GM23338 (cell line): ENCODE measurements at regions not wholly inside any gene's neighbourhood (a gene's known extent, or its start where the extent isn't known, plus 50 kb on each side); places are given as distances from the start of the nearest gene placed in this dataset.

Experiments
- ATAC-seq: fragments of 200-7000 bp; cut with Tn5 transposase; 3 replicates; pipeline ENCODE4 v1.9.1; 2020
- DNase-seq: peaks from one replicate; pipeline ENCODE4 v3.0.0-alpha.2; 2015; ENCODE audit warnings: low spot score
- H2AFZ ChIP-seq: fragments of 200-600 bp; sonication (generic); 2 replicates; pipeline ENCODE4 v1.8.0; 2016; ENCODE audit warnings: antibody characterized with exemption, mild to moderate bottlenecking, moderate library complexity
- H3F3A ChIP-seq: fragments of 200-600 bp; sonication (generic); replicated peaks from 2 replicates; pipeline ENCODE4 v1.8.0; 2017; ENCODE audit warnings: antibody characterized with exemption, mixed run types, low read depth
- H3K27ac ChIP-seq: fragments of 200-600 bp; sonication (generic); 2 replicates; pipeline ENCODE4 v1.6.1; 2016; ENCODE audit warnings: low read depth
- H3K27me3 ChIP-seq: fragments of 200-600 bp; sonication (generic); 2 replicates; pipeline ENCODE4 v1.8.0; 2016; ENCODE audit warnings: mild to moderate bottlenecking, mixed run types, moderate library complexity; ENCODE audit not compliant: insufficient read depth
- H3K36me3 ChIP-seq: fragments of 200-600 bp; sonication (generic); 2 replicates; pipeline ENCODE4 v1.8.0; 2016; ENCODE audit warnings: mild to moderate bottlenecking; ENCODE audit not compliant: insufficient read depth
- H3K4me1 ChIP-seq: fragments of 200-600 bp; sonication (generic); 2 replicates; pipeline ENCODE4 v1.8.0; 2016; ENCODE audit warnings: mild to moderate bottlenecking, moderate library complexity; ENCODE audit not compliant: insufficient read depth
- H3K4me2 ChIP-seq: fragments of 200-600 bp; sonication (generic); 2 replicates; pipeline ENCODE4 v1.7.1; 2017; ENCODE audit warnings: mixed run types
- H3K4me3 ChIP-seq: fragments of 200-600 bp; sonication (generic); 2 replicates; pipeline ENCODE4 v1.6.1; 2016; ENCODE audit warnings: mixed run types
- H3K79me2 ChIP-seq: fragments of 200-600 bp; sonication (generic); replicated peaks from 2 replicates; pipeline ENCODE4 v1.8.0; 2017; ENCODE audit warnings: mild to moderate bottlenecking; ENCODE audit not compliant: insufficient read depth
- H3K9me2 ChIP-seq: fragments of 200-600 bp; sonication (generic); 2 replicates; pipeline ENCODE4 v1.8.0; 2017; ENCODE audit not compliant: insufficient read depth
- H4K20me1 ChIP-seq: fragments of 200-600 bp; sonication (generic); replicated peaks from 2 replicates; pipeline ENCODE4 v1.8.0; 2017; ENCODE audit warnings: mild to moderate bottlenecking; ENCODE audit not compliant: insufficient read depth
- H3K27ac Mint-ChIP-seq: 2 replicates; pipeline ENCODE4 v1.8.0; 2020; ENCODE audit warnings: inconsistent platforms, mild to moderate bottlenecking, moderate library complexity, mixed read lengths
- H3K27me3 Mint-ChIP-seq: 3 replicates; pipeline ENCODE4 v1.8.0; 2022; ENCODE audit warnings: low read depth, mild to moderate bottlenecking, moderate library complexity, mixed read lengths, inconsistent platforms; ENCODE audit not compliant: insufficient read depth, poor library complexity
- H3K36me3 Mint-ChIP-seq: 3 replicates; pipeline ENCODE4 v1.8.0; 2021; ENCODE audit warnings: low read depth, mild to moderate bottlenecking, inconsistent platforms, moderate library complexity, mixed read lengths
- H3K4me1 Mint-ChIP-seq: 3 replicates; pipeline ENCODE4 v1.8.0; 2020; ENCODE audit warnings: mild to moderate bottlenecking, inconsistent platforms, mixed read lengths
- H3K4me3 Mint-ChIP-seq: 3 replicates; pipeline ENCODE4 v1.8.0; 2021; ENCODE audit warnings: moderate library complexity, mild to moderate bottlenecking, inconsistent platforms, mixed read lengths
- H3K9me3 Mint-ChIP-seq: 3 replicates; pipeline ENCODE4 v1.8.0; 2020; ENCODE audit warnings: moderate library complexity, mild to moderate bottlenecking, inconsistent platforms, mixed read lengths
- CTCF ChIP-seq, 2 experiments: fragments of 200-600 bp in 1 of 2; sonication (generic) in 1 of 2; conservative IDR thresholded peaks; 2 replicates each; pipeline versions ENCODE4 v1.5.1 to v1.6.1; 2016 to 2017; ENCODE audit warnings: antibody characterized with exemption in 2 of 2, low read depth in 2 of 2, mild to moderate bottlenecking in 2 of 2, moderate library complexity in 1 of 2
- ETS1 ChIP-seq: IDR thresholded peaks from 2 replicates; pipeline ENCODE4 v1.6.1; 2016; ENCODE audit warnings: antibody characterized with exemption
- EZH2phosphoT487 ChIP-seq: fragments of 200-600 bp; sonication (generic); IDR thresholded peaks from one replicate; pipeline ENCODE4 v1.8.1; 2018; ENCODE audit warnings: antibody characterized with exemption; ENCODE audit not compliant: unreplicated experiment
- JUNB ChIP-seq: IDR thresholded peaks from one replicate; pipeline ENCODE4 v1.6.1; 2016; ENCODE audit warnings: antibody characterized with exemption; ENCODE audit not compliant: unreplicated experiment
- NANOG ChIP-seq: IDR thresholded peaks from 2 replicates; pipeline ENCODE4 v1.6.1; 2016; ENCODE audit warnings: antibody characterized with exemption, borderline replicate concordance
- POLR2AphosphoS5 ChIP-seq: IDR thresholded peaks from 2 replicates; pipeline ENCODE4 v1.6.1; 2016; ENCODE audit warnings: antibody characterized with exemption, low read depth
- ZNF114 ChIP-seq: fragments of 250-450 bp; sonication (Bioruptor Pico); IDR thresholded peaks from 2 replicates; pipeline ENCODE4 v1.5.0; 2020; ENCODE audit warnings: mild to moderate bottlenecking, moderate library complexity
- ZNF331 ChIP-seq: fragments of 250-450 bp; sonication (Bioruptor Pico); IDR thresholded peaks from 2 replicates; pipeline ENCODE4 v1.5.0; 2020; ENCODE audit warnings: low read depth, mild to moderate bottlenecking, moderate library complexity
- ZNF462 ChIP-seq: fragments of 250-450 bp; sonication (Bioruptor Pico); IDR thresholded peaks from 2 replicates; pipeline ENCODE4 v1.5.0; 2020; ENCODE audit warnings: mild to moderate bottlenecking, moderate library complexity

- H3K27ac Mint-ChIP-seq = no peak overlapping the region
- Histone ChIP-seq H4K20me1 (no peaks in the 10 kb centered on the region), H3K27ac (no peak overlapping the region), H3K36me3 (no peaks in the 10 kb centered on the region), H3K79me2 (no peaks in the 10 kb centered on the region), H3K4me1 (peaks cover 10% of the 10 kb centered on the region; the same call in 1 of the 2 replicates), H3K4me3 (no peak overlapping the region), H3K27me3 (no peaks in the 10 kb centered on the region), H2AFZ (no peak overlapping the region), H3F3A (no peaks in the 10 kb centered on the region), H3K4me2 (no peak overlapping the region), H3K9me2 (no peaks in the 10 kb centered on the region)
- no peaks in the 10 kb centered on the region for H3K36me3 Mint-ChIP-seq
- TF ChIP-seq ETS1 (no peak), JUNB (no peak), ZNF462 (CRISPR knock-in tag) (no peak)
- H3K27me3 Mint-ChIP-seq = no peaks in the 10 kb centered on the region
- peaks cover 16% of the 10 kb centered on the region; the same call in 2 of the 3 replicates for H3K4me1 Mint-ChIP-seq
- H3K9me3 Mint-ChIP-seq = no peaks in the 10 kb centered on the region
- no peak overlapping the region for H3K4me3 Mint-ChIP-seq
- ATAC-seq (no peak), DNase-seq (no peak)
Measured at GRCh38 chr1:60572378-60572777, 498.8 kb upstream of the C1orf87 start.

- no peaks in the 10 kb centered on the region for H3K27me3 ChIP-seq
- no peak overlapping the region for H3K27ac Mint-ChIP-seq
- no peak overlapping the region for H3K4me2 ChIP-seq
- ATAC-seq (no peak), DNase-seq (no peak)
- H3K36me3 Mint-ChIP-seq = no peaks in the 10 kb centered on the region
- H3K4me1 ChIP-seq = peaks cover 10% of the 10 kb centered on the region; the same call in 1 of the 2 replicates
- H3K79me2 ChIP-seq = no peaks in the 10 kb centered on the region
- H3K36me3 ChIP-seq = no peaks in the 10 kb centered on the region
- no peak overlapping the region for H3K4me3 Mint-ChIP-seq
- no peaks in the 10 kb centered on the region for H3K9me2 ChIP-seq
- peaks cover 16% of the 10 kb centered on the region; the same call in 2 of the 3 replicates for H3K4me1 Mint-ChIP-seq
- no peaks in the 10 kb centered on the region for H3F3A ChIP-seq
- no peak overlapping the region for H3K4me3 ChIP-seq
- no peaks in the 10 kb centered on the region for H4K20me1 ChIP-seq
- H3K27me3 Mint-ChIP-seq = no peaks in the 10 kb centered on the region
- H3K9me3 Mint-ChIP-seq = no peaks in the 10 kb centered on the region
- no peak overlapping the region for H2AFZ ChIP-seq
- H3K27ac ChIP-seq = no peak overlapping the region
- TF ChIP-seq EZH2phosphoT487 = no peak
- no peak for TF ChIP-seq ZNF331 (CRISPR knock-in tag)
- TF ChIP-seq ZNF114 (CRISPR knock-in tag) = no peak
- TF ChIP-seq ETS1 = no peak
- TF ChIP-seq NANOG = no peak
- no peak for TF ChIP-seq CTCF (conservative IDR thresholded peaks at IDR 0.05; ENCODE audit: low read depth in 2 of 2)
- no peak for TF ChIP-seq POLR2AphosphoS5
Measured at GRCh38 chr1:60571811-60572210, 498.2 kb upstream of the C1orf87 start.
